ENCODE measurements at regions not wholly inside any gene's neighbourhood (a gene's known extent, or its start where the extent isn't known, plus 50 kb on each side); places are given as distances from the start of the nearest gene placed in this dataset.

DNA sequence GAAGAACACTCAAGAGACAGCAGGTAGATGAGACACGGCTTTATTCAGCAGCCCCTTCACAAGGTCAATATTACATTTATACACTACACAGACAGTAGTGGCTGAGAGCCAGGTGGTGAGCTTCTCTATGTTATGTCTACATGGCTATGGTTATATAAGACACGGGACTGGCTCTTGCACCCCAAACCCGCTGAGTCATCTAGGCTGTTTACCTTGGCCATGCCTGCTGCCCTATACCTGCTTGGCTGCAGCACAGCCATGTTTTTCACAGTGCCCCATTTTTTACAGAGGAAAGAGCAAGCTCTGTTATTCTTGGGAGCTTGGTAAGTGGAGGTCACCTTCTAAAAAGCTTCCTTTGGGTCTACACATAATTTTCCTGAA, 231.6 kb downstream of the IGSF11 start:
- no peak for TF ChIP-seq SIN3A (IDR thresholded peaks at IDR 0.05; ENCODE audit: borderline replicate concordance, insufficient read depth, low read length)
- TF ChIP-seq POLR2AphosphoS5 (IDR thresholded peaks at IDR 0.05; ENCODE audit: low read depth, low read length): no peak
- no peak for TF ChIP-seq FOXP2 (optimal IDR thresholded peaks at IDR 0.05; ENCODE audit: borderline replicate concordance, extremely low read depth, extremely low read length, insufficient read depth)
- TF ChIP-seq, protein P1, sequence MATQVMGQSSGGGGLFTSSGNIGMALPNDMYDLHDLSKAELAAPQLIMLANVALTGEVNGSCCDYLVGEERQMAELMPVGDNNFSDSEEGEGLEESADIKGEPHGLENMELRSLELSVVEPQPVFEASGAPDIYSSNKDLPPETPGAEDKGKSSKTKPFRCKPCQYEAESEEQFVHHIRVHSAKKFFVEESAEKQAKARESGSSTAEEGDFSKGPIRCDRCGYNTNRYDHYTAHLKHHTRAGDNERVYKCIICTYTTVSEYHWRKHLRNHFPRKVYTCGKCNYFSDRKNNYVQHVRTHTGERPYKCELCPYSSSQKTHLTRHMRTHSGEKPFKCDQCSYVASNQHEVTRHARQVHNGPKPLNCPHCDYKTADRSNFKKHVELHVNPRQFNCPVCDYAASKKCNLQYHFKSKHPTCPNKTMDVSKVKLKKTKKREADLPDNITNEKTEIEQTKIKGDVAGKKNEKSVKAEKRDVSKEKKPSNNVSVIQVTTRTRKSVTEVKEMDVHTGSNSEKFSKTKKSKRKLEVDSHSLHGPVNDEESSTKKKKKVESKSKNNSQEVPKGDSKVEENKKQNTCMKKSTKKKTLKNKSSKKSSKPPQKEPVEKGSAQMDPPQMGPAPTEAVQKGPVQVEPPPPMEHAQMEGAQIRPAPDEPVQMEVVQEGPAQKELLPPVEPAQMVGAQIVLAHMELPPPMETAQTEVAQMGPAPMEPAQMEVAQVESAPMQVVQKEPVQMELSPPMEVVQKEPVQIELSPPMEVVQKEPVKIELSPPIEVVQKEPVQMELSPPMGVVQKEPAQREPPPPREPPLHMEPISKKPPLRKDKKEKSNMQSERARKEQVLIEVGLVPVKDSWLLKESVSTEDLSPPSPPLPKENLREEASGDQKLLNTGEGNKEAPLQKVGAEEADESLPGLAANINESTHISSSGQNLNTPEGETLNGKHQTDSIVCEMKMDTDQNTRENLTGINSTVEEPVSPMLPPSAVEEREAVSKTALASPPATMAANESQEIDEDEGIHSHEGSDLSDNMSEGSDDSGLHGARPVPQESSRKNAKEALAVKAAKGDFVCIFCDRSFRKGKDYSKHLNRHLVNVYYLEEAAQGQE (IDR thresholded peaks at IDR 0.05; ENCODE audit: insufficient read depth in 1 of 2, low read depth in 2 of 2, low read length in 2 of 2): no peak
- no peak for TF ChIP-seq TAF1 (IDR thresholded peaks at IDR 0.05; ENCODE audit: borderline replicate concordance, insufficient read depth, low read length)

DNA sequence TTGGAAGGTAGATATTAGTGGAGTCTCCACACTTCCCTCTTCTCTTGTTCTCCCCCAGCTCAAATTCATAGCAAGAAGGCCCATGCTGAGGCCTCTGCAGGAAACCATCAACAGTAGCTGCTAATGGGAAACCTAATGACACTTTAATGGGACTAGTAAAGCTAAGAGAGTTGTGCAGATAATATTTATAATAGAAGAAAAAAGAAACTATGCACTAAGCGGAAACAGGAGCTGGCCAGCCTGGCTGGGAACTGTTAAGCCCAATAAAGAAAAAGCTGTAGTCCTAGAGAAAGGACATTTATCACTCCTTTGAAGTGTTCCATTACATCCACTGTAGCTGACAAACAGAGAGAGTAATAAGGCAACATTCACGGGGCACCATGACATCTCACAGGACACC, 229.6 kb downstream of the IGSF11 start:
- TF ChIP-seq, protein P1 (IDR thresholded peaks at IDR 0.05; ENCODE audit: insufficient read depth in 1 of 2, low read depth in 2 of 2, low read length in 2 of 2): no peak
- TF ChIP-seq POLR2AphosphoS5 (IDR thresholded peaks at IDR 0.05; ENCODE audit: low read depth, low read length) (no peak), TAF1 (IDR thresholded peaks at IDR 0.05; ENCODE audit: borderline replicate concordance, insufficient read depth, low read length) (no peak), SIN3A (IDR thresholded peaks at IDR 0.05; ENCODE audit: borderline replicate concordance, insufficient read depth, low read length) (no peak), FOXP2 (optimal IDR thresholded peaks at IDR 0.05; ENCODE audit: borderline replicate concordance, extremely low read depth, extremely low read length, insufficient read depth) (no peak)

DNA sequence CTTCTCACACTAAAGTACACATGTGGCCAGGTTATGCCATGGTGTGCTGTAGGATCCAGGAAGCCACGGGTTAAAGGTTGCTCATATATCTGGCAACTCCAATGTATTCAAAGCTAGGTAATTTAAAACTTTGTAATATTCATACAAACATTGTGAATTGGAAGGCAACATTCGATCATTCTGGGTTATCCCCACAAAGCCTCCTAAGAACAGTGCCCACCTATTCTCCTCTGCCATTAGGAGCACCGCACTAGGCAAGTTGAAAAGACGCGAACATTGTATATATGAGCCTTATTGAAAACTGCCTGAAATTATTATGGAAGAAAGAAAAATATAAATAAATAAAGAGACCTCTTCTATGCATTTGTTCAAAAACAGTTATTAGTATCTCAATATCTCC, 228.2 kb downstream of the IGSF11 start:
- TF ChIP-seq SIN3A (IDR thresholded peaks at IDR 0.05; ENCODE audit: borderline replicate concordance, insufficient read depth, low read length) (no peak), POLR2AphosphoS5 (IDR thresholded peaks at IDR 0.05; ENCODE audit: low read depth, low read length) (no peak), FOXP2 (optimal IDR thresholded peaks at IDR 0.05; ENCODE audit: borderline replicate concordance, extremely low read depth, extremely low read length, insufficient read depth) (no peak), TAF1 (IDR thresholded peaks at IDR 0.05; ENCODE audit: borderline replicate concordance, insufficient read depth, low read length) (no peak)
- TF ChIP-seq, protein P1 (IDR thresholded peaks at IDR 0.05; ENCODE audit: insufficient read depth in 1 of 2, low read depth in 2 of 2, low read length in 2 of 2): no peak

DNA sequence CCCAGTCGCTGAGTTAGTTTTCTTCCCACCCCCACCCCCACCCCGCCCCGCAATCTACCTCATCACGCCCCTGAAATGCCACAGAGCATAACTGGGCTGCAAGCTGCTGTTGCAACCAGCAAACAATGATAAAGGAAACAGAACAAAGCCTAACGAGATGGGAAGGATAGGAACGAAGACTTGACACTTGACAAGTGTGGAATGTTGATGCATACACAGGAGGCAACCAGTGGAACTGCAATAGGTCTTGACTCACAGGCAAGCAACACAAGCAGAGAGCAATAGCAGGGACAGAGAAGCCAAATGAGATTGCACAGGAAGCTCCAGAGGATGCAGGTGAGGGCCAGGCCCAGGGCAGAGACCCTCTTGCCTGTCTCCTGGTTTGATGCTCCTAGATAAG, 225.9 kb downstream of the IGSF11 start:
- no peak for TF ChIP-seq SIN3A (IDR thresholded peaks at IDR 0.05; ENCODE audit: borderline replicate concordance, insufficient read depth, low read length)
- no peak for TF ChIP-seq FOXP2 (optimal IDR thresholded peaks at IDR 0.05; ENCODE audit: borderline replicate concordance, extremely low read depth, extremely low read length, insufficient read depth)
- TF ChIP-seq POLR2AphosphoS5 (IDR thresholded peaks at IDR 0.05; ENCODE audit: low read depth, low read length): no peak
- TF ChIP-seq, protein P1 (IDR thresholded peaks at IDR 0.05; ENCODE audit: insufficient read depth in 1 of 2, low read depth in 2 of 2, low read length in 2 of 2): no peak
- TF ChIP-seq TAF1 (IDR thresholded peaks at IDR 0.05; ENCODE audit: borderline replicate concordance, insufficient read depth, low read length): no peak

Measured in PFSK-1 (cell line).